K562 (cell line): ENCODE measurements at regions not wholly inside any gene's neighbourhood (a gene's known extent, or its start where the extent isn't known, plus 50 kb on each side); places are given as distances from the start of the nearest gene placed in this dataset.

Experiments used
- ATAC-seq: fragments of 200-7000 bp; cut with Tn5 transposase; 3 replicates; pipeline ENCODE4 v1.9.1; 2020; ENCODE audit warnings: moderate library complexity
- BruUV-seq: library from RNA; stranded (reverse); fragments of 400-500 nt; replicated peaks from 2 replicates; lab custom pipeline; 2021; lab: Mats Ljungman, UMichigan
- CTCF ChIA-PET: fragments of 300-600 bp; formaldehyde crosslinking; extraction: SDS; loops from one replicate; lab custom pipeline; 2021; ENCODE audit warnings: low intra/inter-chr PET ratio; lab: Yijun Ruan, JAX
- POLR2A ChIA-PET: fragments of 300-600, 350-650 bp; sonication (Branson Sonifier 250); formaldehyde crosslinking; extraction: SDS; loops from one replicate; lab custom pipeline; 2021; ENCODE audit warnings: antibody characterized with exemption, inconsistent platforms; lab: Yijun Ruan, JAX
- DNase-seq, 4 experiments: peaks; one replicate each; pipeline versions ENCODE4 v3.0.0 to v3.0.0-alpha.2; 2011 to 2018; ENCODE audit warnings: low spot score in 3 of 4, mixed read lengths in 3 of 4; ENCODE audit errors: extremely low read depth in 1 of 4
- FAIRE-seq: peaks from 2 replicates; lab custom pipeline; 2011; peaks lifted over from hg19 to GRCh38; lab: Jason Lieb, UNC
- H2AFZ ChIP-seq: 2 replicates; pipeline ENCODE4 v1.6.0; 2011; ENCODE audit warnings: low read depth, low read length, control low read depth, inconsistent platforms
- H3K27ac ChIP-seq: fragments of 200-600 bp; 3 replicates; pipeline ENCODE4 v1.8.0; 2011; ENCODE audit warnings: low read depth, mild to moderate bottlenecking, control low read depth, inconsistent platforms, low read length, moderate library complexity, mixed read lengths; ENCODE audit errors: extremely low read depth
- H3K27me3 ChIP-seq, 2 experiments: fragments of 300-600 bp in 1 of 2; 2 replicates in 1 of 2; 3 replicates in 1 of 2; pipeline versions ENCODE4 v1.6.0 to v1.8.0; 2011; ENCODE audit warnings: inconsistent platforms in 2 of 2, low read length in 2 of 2, mild to moderate bottlenecking in 1 of 2, mixed read lengths in 1 of 2, moderate library complexity in 1 of 2; ENCODE audit not compliant: control insufficient read depth in 2 of 2, insufficient read depth in 2 of 2
- H3K36me3 ChIP-seq: fragments of 300-600 bp; 3 replicates; pipeline ENCODE4 v1.8.0; 2011; ENCODE audit warnings: mild to moderate bottlenecking, low read length, inconsistent platforms; ENCODE audit not compliant: control insufficient read depth, insufficient read depth
- H3K4me1 ChIP-seq, 2 experiments: fragments of 200-600 bp in 1 of 2; replicated peaks in 1 of 2; 2 replicates in 1 of 2; 3 replicates in 1 of 2; pipeline versions ENCODE4 v1.5.1 to v1.8.0; 2011; ENCODE audit warnings: inconsistent platforms in 2 of 2, low read length in 2 of 2, mild to moderate bottlenecking in 1 of 2, mixed read lengths in 1 of 2, moderate library complexity in 1 of 2; ENCODE audit not compliant: control insufficient read depth in 2 of 2, insufficient read depth in 2 of 2
- H3K4me2 ChIP-seq: 2 replicates; pipeline ENCODE4 v1.6.1; 2011; ENCODE audit warnings: low read length, control low read depth, inconsistent platforms, mixed read lengths; ENCODE audit not compliant: insufficient read depth
- H3K4me3 ChIP-seq: fragments of 200-600 bp; sonication (generic), shearing (Covaris generic); 2 replicates; pipeline ENCODE4 v1.5.1; 2016; ENCODE audit warnings: control low read depth, inconsistent platforms
- H3K79me2 ChIP-seq: fragments of 200-600 bp; 3 replicates; pipeline ENCODE4 v1.8.0; 2011; ENCODE audit warnings: low read length, inconsistent platforms; ENCODE audit not compliant: control insufficient read depth, insufficient read depth
- H3K9ac ChIP-seq, 2 experiments: 2 replicates each; pipeline versions ENCODE4 v1.6.0 to v1.6.1; 2011; ENCODE audit warnings: low read depth in 2 of 2, low read length in 2 of 2, control low read depth in 1 of 2, inconsistent platforms in 1 of 2, mild to moderate bottlenecking in 1 of 2, mixed read lengths in 1 of 2; ENCODE audit not compliant: insufficient read depth in 1 of 2
- H3K9me1 ChIP-seq: one replicate; pipeline ENCODE4 v1.6.0; 2011; ENCODE audit warnings: inconsistent platforms, mild to moderate bottlenecking, low read length, moderate library complexity; ENCODE audit not compliant: control insufficient read depth, insufficient read depth
- H3K9me3 ChIP-seq: replicated peaks from 2 replicates; pipeline ENCODE4 v1.5.1; 2011; ENCODE audit warnings: low read depth, low read length, inconsistent platforms; ENCODE audit not compliant: control insufficient read depth, insufficient read depth
- H4K20me1 ChIP-seq: replicated peaks from 2 replicates; pipeline ENCODE4 v1.6.1; 2011; ENCODE audit warnings: low read length, inconsistent platforms, mixed read lengths; ENCODE audit not compliant: control insufficient read depth, insufficient read depth
- C11orf30 ChIP-seq: fragments of 450-650 bp; IDR thresholded peaks from 2 replicates; pipeline ENCODE4 v1.6.1; 2016; ENCODE audit warnings: low read depth, mild to moderate bottlenecking
- HDAC6 ChIP-seq: IDR thresholded peaks from 2 replicates; pipeline ENCODE4 v1.6.1; 2012; ENCODE audit warnings: low read depth, mild to moderate bottlenecking, control low read depth, inconsistent platforms, low read length, moderate library complexity
- HNRNPL ChIP-seq: fragments of 200-400 bp; formaldehyde crosslinking; IDR thresholded peaks from 2 replicates; pipeline ENCODE4 v1.6.1; 2017; ENCODE audit warnings: low read depth, mild to moderate bottlenecking, low read length
- PTRF ChIP-seq: fragments of 450-650 bp; IDR thresholded peaks from 2 replicates; pipeline ENCODE4 v1.6.1; 2016; ENCODE audit warnings: mild to moderate bottlenecking, missing genetic modification characterization, missing compliant biosample characterization
- RBFOX2 ChIP-seq: fragments of 200-400 bp; formaldehyde crosslinking; IDR thresholded peaks from 2 replicates; pipeline ENCODE4 v1.6.1; 2017; ENCODE audit warnings: low read depth, mild to moderate bottlenecking, low read length, moderate library complexity
- TEAD4 ChIP-seq, 2 experiments: sonication (generic) in 1 of 2; formaldehyde crosslinking in 1 of 2; IDR thresholded peaks; 2 replicates each; pipeline versions ENCODE4 v1.6.1 to v1.8.0; 2012 to 2022; ENCODE audit warnings: borderline replicate concordance in 1 of 2, inconsistent platforms in 1 of 2, low read length in 1 of 2, mild to moderate bottlenecking in 1 of 2, missing genetic modification reagents in 1 of 2
- TSC22D4 ChIP-seq: fragments of 450-650 bp; IDR thresholded peaks from 2 replicates; pipeline ENCODE4 v1.6.1; 2016; ENCODE audit warnings: missing genetic modification characterization, missing biosample characterization, control low read depth
- WGBS: fragments of 100-300 bp; shearing (Covaris generic); methylation state at CpG from one replicate; pipeline ENCODE4 v1.1.6; 2016; ENCODE audit warnings: low coverage, mixed read lengths; ENCODE audit not compliant: insufficient coverage; ENCODE audit errors: missing lambda C conversion rate; 5-methylcytosine and 5-hydroxymethylcytosine counted together
- in situ Hi-C: fragments of 300-500 bp; cut with MboI; formaldehyde crosslinking; loops from 4 replicates; pipeline ENCODE4 v1.15.0; 2018; ENCODE audit warnings: inconsistent platforms, mixed read lengths
- intact Hi-C: fragments of 100-400 bp; cut with micrococcal nuclease; formaldehyde crosslinking; loops from 2 replicates; pipeline ENCODE4 v1.14.2; 2022
- TF ChIP-seq, protein P1 (sequence below): fragments of 450-650 bp; IDR thresholded peaks from 2 replicates; pipeline ENCODE4 v1.6.1; 2018; ENCODE audit not compliant: partially characterized antibody
- TF ChIP-seq, protein P2 (sequence below): sonication (generic); formaldehyde crosslinking; IDR thresholded peaks from 2 replicates; pipeline ENCODE4 v1.8.0; 2023; ENCODE audit warnings: missing genetic modification reagents, mild to moderate bottlenecking, borderline replicate concordance

DNA sequence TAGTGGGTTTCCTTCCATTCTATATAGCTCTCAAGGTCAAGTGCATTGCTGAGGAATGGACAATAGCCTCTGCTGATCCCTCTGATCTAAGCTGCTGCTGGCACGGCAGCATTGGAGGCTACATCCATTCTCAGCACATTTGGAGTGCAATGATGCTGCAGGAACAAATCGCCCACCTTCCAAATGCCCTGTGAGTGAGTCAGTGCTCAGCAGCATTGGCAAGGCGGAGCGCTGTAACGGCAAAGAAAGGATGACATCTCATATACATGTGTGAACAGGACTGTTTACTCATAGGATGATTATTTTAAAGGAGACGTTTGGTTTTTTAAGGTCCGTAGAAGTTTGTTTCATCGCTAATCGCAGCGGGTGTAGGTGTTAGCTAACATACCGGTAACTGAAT is 408.7 kb downstream of the ARHGEF28 start:
- H2AFZ ChIP-seq = no peak overlapping the region
- no peaks in the 10 kb centered on the region for H3K36me3 ChIP-seq
- no peak overlapping the region for H3K27ac ChIP-seq
- BruUV-seq = no TSS peak
- TF ChIP-seq HDAC6 (no peak), TSC22D4 (tag) (no peak), RBFOX2 (no peak), HNRNPL (no peak), C11orf30 (no peak), TEAD4 (IDR thresholded peaks at IDR 0.05; ENCODE audit: low read length) (no peak), TEAD4 (CRISPR knock-in tag; IDR thresholded peaks at IDR 0.05; ENCODE audit: borderline replicate concordance) (no peak), PTRF (tag) (no peak)
- TF ChIP-seq, protein P1, sequence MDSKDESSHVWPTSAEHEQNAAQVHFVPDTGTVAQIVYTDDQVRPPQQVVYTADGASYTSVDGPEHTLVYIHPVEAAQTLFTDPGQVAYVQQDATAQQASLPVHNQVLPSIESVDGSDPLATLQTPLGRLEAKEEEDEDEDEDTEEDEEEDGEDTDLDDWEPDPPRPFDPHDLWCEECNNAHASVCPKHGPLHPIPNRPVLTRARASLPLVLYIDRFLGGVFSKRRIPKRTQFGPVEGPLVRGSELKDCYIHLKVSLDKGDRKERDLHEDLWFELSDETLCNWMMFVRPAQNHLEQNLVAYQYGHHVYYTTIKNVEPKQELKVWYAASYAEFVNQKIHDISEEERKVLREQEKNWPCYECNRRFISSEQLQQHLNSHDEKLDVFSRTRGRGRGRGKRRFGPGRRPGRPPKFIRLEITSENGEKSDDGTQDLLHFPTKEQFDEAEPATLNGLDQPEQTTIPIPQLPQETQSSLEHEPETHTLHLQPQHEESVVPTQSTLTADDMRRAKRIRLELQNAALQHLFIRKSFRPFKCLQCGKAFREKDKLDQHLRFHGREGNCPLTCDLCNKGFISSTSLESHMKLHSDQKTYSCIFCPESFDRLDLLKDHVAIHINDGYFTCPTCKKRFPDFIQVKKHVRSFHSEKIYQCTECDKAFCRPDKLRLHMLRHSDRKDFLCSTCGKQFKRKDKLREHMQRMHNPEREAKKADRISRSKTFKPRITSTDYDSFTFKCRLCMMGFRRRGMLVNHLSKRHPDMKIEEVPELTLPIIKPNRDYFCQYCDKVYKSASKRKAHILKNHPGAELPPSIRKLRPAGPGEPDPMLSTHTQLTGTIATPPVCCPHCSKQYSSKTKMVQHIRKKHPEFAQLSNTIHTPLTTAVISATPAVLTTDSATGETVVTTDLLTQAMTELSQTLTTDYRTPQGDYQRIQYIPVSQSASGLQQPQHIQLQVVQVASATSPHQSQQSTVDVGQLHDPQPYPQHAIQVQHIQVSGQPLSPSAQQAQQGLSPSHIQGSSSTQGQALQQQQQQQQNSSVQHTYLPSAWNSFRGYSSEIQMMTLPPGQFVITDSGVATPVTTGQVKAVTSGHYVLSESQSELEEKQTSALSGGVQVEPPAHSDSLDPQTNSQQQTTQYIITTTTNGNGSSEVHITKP = no peak
- TF ChIP-seq, protein P2, sequence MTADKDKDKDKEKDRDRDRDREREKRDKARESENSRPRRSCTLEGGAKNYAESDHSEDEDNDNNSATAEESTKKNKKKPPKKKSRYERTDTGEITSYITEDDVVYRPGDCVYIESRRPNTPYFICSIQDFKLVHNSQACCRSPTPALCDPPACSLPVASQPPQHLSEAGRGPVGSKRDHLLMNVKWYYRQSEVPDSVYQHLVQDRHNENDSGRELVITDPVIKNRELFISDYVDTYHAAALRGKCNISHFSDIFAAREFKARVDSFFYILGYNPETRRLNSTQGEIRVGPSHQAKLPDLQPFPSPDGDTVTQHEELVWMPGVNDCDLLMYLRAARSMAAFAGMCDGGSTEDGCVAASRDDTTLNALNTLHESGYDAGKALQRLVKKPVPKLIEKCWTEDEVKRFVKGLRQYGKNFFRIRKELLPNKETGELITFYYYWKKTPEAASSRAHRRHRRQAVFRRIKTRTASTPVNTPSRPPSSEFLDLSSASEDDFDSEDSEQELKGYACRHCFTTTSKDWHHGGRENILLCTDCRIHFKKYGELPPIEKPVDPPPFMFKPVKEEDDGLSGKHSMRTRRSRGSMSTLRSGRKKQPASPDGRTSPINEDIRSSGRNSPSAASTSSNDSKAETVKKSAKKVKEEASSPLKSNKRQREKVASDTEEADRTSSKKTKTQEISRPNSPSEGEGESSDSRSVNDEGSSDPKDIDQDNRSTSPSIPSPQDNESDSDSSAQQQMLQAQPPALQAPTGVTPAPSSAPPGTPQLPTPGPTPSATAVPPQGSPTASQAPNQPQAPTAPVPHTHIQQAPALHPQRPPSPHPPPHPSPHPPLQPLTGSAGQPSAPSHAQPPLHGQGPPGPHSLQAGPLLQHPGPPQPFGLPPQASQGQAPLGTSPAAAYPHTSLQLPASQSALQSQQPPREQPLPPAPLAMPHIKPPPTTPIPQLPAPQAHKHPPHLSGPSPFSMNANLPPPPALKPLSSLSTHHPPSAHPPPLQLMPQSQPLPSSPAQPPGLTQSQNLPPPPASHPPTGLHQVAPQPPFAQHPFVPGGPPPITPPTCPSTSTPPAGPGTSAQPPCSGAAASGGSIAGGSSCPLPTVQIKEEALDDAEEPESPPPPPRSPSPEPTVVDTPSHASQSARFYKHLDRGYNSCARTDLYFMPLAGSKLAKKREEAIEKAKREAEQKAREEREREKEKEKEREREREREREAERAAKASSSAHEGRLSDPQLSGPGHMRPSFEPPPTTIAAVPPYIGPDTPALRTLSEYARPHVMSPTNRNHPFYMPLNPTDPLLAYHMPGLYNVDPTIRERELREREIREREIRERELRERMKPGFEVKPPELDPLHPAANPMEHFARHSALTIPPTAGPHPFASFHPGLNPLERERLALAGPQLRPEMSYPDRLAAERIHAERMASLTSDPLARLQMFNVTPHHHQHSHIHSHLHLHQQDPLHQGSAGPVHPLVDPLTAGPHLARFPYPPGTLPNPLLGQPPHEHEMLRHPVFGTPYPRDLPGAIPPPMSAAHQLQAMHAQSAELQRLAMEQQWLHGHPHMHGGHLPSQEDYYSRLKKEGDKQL (CRISPR knock-in tag) = no peak
- no peaks in the 10 kb centered on the region for H3K4me1 ChIP-seq
- no peak for DNase-seq
- ChIA-PET POLR2A (interaction anchor here (0.6 to 0.8 kb wide), 3 partner anchors 41 to 614 kb away, joined by 3 to 4 read pairs (median 3); no protein-coding TSS in a partner anchor), CTCF (no interaction called here)
- in situ Hi-C loops (loop anchor here (25.0 kb wide), 1 partner anchor 603 kb away; the partner anchor contains the start of gene ENC1), intact Hi-C loops (loop anchor here (5.0 kb wide), 1 partner anchor 613 kb away; no protein-coding TSS in a partner anchor)
- no peak overlapping the region for H3K9ac ChIP-seq
- no peaks in the 10 kb centered on the region for H4K20me1 ChIP-seq
- FAIRE-seq = no peak
- no peaks in the 10 kb centered on the region for H3K9me1 ChIP-seq
- no peak for ATAC-seq
- 3% methylated on average over 11 of the region's 11 CpGs for WGBS
- no peak overlapping the region for H3K4me2 ChIP-seq
- H3K9me3 ChIP-seq = no peaks in the 10 kb centered on the region
- no peaks in the 10 kb centered on the region for H3K27me3 ChIP-seq
- no peaks in the 10 kb centered on the region for H3K79me2 ChIP-seq
- no peak overlapping the region for H3K4me3 ChIP-seq
